ENCODE measurements at regions not wholly inside any gene's neighbourhood (a gene's known extent, or its start where the extent isn't known, plus 50 kb on each side); places are given as distances from the start of the nearest gene placed in this dataset.

DNA sequence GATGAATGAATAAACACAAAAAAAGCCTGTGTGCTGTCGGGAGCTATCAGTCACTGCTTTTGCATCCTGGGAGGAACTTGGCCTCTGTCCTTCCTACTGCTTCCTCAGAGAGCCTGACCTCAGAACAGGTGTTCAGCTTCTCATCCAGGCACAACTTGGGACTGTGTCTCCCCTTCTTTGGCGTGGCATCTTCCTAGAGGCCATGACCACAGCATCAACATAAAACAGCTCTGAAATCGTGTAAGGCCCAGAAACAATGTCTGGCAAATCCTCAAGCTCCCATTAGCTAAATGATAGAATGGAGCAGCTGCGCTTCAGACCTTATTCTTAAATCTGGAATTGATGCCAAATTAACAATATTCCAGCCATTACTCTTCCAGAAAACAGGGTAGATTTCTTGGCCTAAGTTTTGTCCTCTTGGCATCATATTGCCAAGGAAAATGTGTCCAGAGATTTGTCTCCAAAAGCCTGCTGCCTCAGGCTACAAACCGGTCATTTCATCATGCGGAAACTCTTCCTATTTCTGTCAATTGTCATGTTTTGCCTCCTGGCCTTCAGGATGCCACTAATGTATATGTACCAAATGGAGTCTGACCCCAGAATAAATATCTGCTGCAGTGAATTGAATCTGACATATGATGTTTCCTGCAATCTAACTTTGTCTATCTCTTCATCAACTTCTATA, 53.2 kb upstream of the RAB27B start:
- H3K4me3 ChIP-seq (ENCODE audit: low read depth, low read length): no peak overlapping the region
- no peak for TF ChIP-seq HOXD13 (CRISPR knock-in tag; IDR thresholded peaks at IDR 0.05; ENCODE audit: borderline replicate concordance)
- TF ChIP-seq, protein P1, sequence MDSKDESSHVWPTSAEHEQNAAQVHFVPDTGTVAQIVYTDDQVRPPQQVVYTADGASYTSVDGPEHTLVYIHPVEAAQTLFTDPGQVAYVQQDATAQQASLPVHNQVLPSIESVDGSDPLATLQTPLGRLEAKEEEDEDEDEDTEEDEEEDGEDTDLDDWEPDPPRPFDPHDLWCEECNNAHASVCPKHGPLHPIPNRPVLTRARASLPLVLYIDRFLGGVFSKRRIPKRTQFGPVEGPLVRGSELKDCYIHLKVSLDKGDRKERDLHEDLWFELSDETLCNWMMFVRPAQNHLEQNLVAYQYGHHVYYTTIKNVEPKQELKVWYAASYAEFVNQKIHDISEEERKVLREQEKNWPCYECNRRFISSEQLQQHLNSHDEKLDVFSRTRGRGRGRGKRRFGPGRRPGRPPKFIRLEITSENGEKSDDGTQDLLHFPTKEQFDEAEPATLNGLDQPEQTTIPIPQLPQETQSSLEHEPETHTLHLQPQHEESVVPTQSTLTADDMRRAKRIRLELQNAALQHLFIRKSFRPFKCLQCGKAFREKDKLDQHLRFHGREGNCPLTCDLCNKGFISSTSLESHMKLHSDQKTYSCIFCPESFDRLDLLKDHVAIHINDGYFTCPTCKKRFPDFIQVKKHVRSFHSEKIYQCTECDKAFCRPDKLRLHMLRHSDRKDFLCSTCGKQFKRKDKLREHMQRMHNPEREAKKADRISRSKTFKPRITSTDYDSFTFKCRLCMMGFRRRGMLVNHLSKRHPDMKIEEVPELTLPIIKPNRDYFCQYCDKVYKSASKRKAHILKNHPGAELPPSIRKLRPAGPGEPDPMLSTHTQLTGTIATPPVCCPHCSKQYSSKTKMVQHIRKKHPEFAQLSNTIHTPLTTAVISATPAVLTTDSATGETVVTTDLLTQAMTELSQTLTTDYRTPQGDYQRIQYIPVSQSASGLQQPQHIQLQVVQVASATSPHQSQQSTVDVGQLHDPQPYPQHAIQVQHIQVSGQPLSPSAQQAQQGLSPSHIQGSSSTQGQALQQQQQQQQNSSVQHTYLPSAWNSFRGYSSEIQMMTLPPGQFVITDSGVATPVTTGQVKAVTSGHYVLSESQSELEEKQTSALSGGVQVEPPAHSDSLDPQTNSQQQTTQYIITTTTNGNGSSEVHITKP (tag by site-specific recombination; IDR thresholded peaks at IDR 0.05): peak; percentile 76
- ChIA-PET CTCF (interaction anchor here (0.6 to 1.7 kb wide), 5 partner anchors 9 to 650 kb away, joined by 4 to 7 read pairs (median 5); no protein-coding TSS in a partner anchor), POLR2A (no interaction called here)
- peaks cover 29% of the 10 kb centered on the region for H3K4me1 ChIP-seq (ENCODE audit: control insufficient read depth, insufficient read depth, low read length)
- peak overlapping the region; percentile 56 for H3K27ac ChIP-seq (ENCODE audit: extremely low read depth, low read depth, low read length)
- no peaks in the 10 kb centered on the region for H3K9me3 ChIP-seq (ENCODE audit: control insufficient read depth, insufficient read depth, low read depth, low read length)
- H3K36me3 ChIP-seq (ENCODE audit: control insufficient read depth in 2 of 2, insufficient read depth in 1 of 2, low read length in 2 of 2): no peaks in the 10 kb centered on the region

DNA sequence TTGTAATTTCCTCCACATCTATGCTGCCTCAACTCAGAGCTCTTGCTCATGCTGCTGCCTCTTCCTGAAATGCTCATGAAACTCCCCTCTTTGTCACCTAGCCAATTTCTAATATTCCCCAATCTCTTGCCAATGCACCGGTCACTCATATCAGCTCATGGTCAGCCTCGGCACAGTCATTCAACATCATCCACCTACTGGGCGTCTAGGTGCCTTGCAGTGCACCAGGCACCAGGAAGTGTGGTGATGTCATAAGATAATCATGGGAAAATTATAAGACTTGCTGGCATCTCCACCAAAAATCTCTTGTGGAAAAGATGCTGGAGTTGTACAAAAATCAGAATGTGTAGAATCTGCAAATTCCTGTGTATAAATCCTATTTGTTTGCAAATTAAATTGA, 52.6 kb upstream of the RAB27B start:
- Histone ChIP-seq H3K4me3 (ENCODE audit: low read depth, low read length) (no peak overlapping the region), H3K36me3 (ENCODE audit: control insufficient read depth in 2 of 2, insufficient read depth in 1 of 2, low read length in 2 of 2) (no peaks in the 10 kb centered on the region), H3K27ac (ENCODE audit: extremely low read depth, low read depth, low read length) (no peak overlapping the region), H3K4me1 (ENCODE audit: control insufficient read depth, insufficient read depth, low read length) (peaks cover 29% of the 10 kb centered on the region), H3K9me3 (ENCODE audit: control insufficient read depth, insufficient read depth, low read depth, low read length) (no peaks in the 10 kb centered on the region)
- ChIA-PET CTCF (interaction anchor here (0.6 to 1.7 kb wide), 4 partner anchors 9 to 649 kb away, joined by 4 to 7 read pairs (median 5); no protein-coding TSS in a partner anchor), POLR2A (no interaction called here)
- TF ChIP-seq ZNF398 (tag by site-specific recombination; IDR thresholded peaks at IDR 0.05): no peak
- TF ChIP-seq, protein P2, sequence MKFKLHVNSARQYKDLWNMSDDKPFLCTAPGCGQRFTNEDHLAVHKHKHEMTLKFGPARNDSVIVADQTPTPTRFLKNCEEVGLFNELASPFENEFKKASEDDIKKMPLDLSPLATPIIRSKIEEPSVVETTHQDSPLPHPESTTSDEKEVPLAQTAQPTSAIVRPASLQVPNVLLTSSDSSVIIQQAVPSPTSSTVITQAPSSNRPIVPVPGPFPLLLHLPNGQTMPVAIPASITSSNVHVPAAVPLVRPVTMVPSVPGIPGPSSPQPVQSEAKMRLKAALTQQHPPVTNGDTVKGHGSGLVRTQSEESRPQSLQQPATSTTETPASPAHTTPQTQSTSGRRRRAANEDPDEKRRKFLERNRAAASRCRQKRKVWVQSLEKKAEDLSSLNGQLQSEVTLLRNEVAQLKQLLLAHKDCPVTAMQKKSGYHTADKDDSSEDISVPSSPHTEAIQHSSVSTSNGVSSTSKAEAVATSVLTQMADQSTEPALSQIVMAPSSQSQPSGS (tag by site-specific recombination; IDR thresholded peaks at IDR 0.05; ENCODE audit: low read depth): peak; percentile 54; the same call in 1 of the 2 replicates
- TF ChIP-seq HOXD13 (CRISPR knock-in tag; IDR thresholded peaks at IDR 0.05; ENCODE audit: borderline replicate concordance): no peak
- TF ChIP-seq ZNF776 (tag by site-specific recombination; IDR thresholded peaks at IDR 0.05; ENCODE audit: borderline replicate concordance): no peak
- no peak for TF ChIP-seq SCRT2 (tag by site-specific recombination; IDR thresholded peaks at IDR 0.05)
- TF ChIP-seq ZBTB10 (tag by site-specific recombination; IDR thresholded peaks at IDR 0.05): no peak
- TF ChIP-seq ZNF677 (tag by site-specific recombination; IDR thresholded peaks at IDR 0.05): peak; percentile 79
- no peak for TF ChIP-seq ZNF501 (tag by site-specific recombination; IDR thresholded peaks at IDR 0.05)
- no peak for TF ChIP-seq GLIS1 (tag by site-specific recombination; IDR thresholded peaks at IDR 0.05)
